GM19035 (cell line): ENCODE measurements at regions not wholly inside any gene's neighbourhood (a gene's known extent, or its start where the extent isn't known, plus 50 kb on each side); places are given as distances from the start of the nearest gene placed in this dataset.

Experiments
- ATAC-seq: cut with Tn5 transposase; IDR thresholded peaks from one replicate; pipeline ENCODE4 v1.9.1; 2021; ENCODE audit not compliant: unreplicated experiment

- ATAC-seq, result no peak
These were observed 405.8 kb downstream of the DUSP10 start for GRCh38 chr1:221336126-221336525.

- ATAC-seq, result no peak
These were observed 404.8 kb downstream of the DUSP10 start for GRCh38 chr1:221337106-221337505.

- no peak for ATAC-seq
These were observed 398.8 kb downstream of the DUSP10 start for GRCh38 chr1:221343136-221343535.

- ATAC-seq, result no peak
These were observed 398.3 kb downstream of the DUSP10 start for GRCh38 chr1:221343607-221344006.

GRCh38 chr1:221344693-221345092 is 397.2 kb downstream of the DUSP10 start:
- ATAC-seq, result no peak

DNA sequence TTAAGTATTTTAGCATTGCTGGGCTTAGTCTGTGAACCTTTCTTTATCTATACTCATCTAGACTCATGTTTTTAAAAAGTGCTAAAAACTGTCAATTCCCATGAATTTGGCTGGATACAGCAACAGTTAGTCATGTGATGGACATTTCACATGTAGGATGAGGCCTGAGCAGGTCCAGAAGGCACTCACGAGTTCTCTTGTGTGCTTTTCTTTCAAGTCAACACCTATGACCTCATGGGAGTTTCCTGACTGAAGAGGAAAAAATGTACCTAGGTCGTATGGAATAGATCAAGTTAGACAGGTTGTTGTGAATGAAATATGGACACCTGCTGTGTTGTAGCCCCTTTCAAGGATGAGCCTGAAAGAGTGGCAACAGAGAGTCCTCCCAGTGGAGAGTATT is 394.2 kb downstream of the DUSP10 start:
- ATAC-seq, result no peak

DNA sequence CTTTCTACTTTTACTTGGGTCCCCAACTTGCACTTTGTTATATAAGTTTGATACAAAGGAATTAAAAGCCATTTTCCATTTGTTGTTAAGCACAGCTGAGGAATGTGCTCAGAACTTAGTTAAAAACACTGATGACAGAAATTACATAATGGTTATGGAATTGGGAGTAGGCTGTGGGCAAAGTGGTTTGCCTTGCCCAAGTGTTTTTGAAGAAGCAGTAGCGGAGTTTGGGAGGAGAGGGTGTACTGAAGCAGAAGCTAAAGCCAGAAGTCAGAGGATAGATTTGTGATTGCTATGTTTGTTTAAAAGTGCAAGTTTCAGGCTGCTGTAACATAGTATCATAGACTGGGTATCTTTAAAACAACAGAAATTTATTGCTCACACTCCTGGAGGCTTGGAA is 391.8 kb downstream of the DUSP10 start:
- ATAC-seq, result no peak

DNA sequence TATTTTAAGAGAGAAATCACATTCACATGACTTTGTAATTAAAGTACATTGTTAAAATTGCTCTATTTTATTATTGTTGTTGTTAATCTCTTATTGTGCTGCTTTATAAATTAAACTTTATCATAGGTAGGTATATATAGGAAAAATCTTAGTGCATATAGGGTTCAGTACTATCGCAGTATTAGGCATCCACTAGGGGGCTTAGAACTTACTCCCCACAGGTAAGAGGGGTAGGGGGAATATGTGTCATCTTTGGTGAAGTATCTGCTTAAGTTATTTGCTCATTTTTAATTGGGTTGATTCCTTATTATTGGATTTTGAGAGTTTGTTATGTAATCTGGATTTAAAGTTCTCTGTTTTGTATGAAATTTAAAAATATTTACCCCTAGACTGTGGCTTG is 385.2 kb downstream of the DUSP10 start:
- ATAC-seq, result no peak

DNA sequence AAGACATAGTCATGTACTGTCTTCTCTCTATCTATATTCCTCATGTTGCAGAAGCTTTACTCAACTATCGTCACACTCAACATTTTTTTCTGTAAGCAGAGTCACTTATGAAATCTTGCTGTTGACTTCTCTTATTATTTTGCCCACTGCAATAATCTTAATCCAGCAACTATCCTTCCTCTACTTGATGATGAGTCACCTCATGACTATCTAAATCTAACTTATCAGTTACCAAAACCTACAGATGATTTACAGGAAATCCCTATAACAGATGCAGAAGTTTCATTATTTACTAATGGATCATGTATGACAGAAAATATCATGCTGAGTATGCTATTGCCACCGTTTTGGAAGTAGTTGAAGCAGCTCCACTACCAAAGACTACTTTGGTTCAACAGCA is 378.9 kb downstream of the DUSP10 start:
- no peak for ATAC-seq

GRCh38 chr1:221366495-221367110 is 375.3 kb downstream of the DUSP10 start:
- ATAC-seq, result no peak

- no peak for ATAC-seq
These were observed 370.2 kb downstream of the DUSP10 start for GRCh38 chr1:221371705-221372104.

DNA sequence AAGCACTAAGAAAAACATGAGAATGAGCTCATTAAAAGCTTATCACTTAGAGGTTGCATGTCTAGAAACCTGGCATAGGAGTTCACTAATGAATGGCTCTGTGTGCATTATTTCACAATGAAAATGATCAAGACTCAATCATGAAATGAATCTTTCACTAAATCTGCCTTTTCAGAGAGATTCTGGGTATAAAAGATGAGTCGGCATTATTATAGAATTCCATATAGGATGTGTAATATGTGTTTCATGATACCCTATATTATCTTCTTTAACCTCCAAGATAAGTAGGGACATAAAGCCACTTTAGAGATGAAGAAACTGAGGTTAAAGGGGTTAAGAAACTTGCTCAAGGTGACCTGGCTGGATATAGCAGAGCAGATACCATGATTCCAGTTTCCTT is 368.1 kb downstream of the DUSP10 start:
- no peak for ATAC-seq

DNA sequence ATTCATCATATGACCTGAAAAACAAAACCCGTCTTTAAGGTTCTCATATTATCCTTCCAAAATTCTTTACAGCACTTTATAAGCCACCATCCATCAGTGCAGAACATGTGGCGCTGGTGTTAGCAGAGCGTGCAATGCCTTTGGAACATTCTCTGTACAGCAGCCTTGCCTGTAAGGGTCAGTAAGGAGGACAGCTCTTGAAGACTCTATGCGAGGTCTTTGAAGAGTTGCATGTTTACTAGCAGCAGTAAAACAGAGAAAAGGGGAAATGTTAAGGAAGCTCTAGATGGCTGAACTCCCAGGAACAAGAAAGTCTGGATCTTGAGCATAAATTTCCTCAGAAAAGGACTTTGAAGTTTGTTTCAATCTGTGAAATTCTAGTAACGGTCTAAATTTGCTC is 365.6 kb downstream of the DUSP10 start:
- no peak for ATAC-seq

GRCh38 chr1:221381910-221382623 is 359.8 kb downstream of the DUSP10 start:
- no peak for ATAC-seq

DNA sequence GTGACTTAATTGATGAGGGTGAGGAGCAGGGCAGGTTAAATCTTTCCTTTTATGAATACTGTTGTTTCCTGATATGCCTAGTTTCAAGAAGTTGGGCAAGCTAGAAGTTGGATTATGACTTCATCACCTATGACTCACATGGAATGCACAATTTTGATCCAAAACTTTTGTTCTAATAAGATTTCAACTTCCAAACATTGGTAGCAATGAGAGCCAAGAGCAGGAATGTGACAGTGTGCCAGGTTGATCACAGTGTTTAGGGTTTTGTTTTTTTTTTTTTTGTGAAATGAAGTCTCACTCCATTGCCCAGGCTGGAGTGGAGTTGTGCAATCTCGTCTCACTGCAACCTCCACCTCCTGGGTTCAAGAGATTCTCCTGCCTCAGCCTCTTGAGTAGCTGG is 349.4 kb downstream of the DUSP10 start:
- no peak for ATAC-seq

DNA sequence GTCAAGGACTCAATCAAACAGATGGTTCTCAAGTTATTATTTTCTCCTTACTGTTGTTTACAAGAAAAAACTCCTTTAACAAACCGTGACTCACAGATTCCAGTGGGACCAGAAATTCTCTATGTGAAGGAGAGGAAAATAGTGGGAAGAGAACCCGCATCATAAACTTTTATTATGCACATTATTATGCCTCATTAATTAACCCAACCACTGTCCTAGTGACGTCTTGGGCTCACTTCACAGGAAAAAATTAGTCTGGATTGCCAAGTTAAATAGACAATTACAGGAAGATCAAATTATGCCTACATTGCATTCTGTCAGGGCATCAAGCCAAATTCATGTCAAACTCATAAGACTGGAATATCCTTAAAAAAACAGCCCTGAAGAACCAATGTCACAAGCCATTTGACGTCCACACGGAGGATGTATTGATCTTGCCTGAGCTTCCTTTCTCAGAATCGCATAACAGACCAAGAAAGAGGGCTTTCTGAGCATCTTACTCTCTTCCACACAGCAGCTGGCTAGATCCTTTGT is 347.8 kb downstream of the DUSP10 start:
- no peak for ATAC-seq

DNA sequence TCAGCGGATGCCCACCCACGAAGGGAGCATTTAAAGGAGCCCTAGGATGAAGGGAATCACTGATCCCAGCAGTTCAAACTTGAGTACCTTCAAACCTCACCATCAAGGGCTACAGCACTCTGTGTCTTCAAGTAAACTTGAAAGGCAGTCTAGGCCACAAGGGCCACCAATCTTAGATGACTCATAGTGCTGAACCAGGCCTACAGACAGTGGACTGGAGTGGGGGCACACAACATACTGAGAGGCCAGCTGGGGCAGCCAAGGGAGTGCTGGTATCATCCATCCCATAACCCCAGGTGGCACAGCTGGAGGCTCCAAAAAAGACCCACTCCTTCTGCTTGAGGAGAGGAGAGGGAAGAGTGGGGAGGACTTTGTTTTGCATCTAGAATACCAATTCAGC is 345.4 kb downstream of the DUSP10 start:
- no peak for ATAC-seq

DNA sequence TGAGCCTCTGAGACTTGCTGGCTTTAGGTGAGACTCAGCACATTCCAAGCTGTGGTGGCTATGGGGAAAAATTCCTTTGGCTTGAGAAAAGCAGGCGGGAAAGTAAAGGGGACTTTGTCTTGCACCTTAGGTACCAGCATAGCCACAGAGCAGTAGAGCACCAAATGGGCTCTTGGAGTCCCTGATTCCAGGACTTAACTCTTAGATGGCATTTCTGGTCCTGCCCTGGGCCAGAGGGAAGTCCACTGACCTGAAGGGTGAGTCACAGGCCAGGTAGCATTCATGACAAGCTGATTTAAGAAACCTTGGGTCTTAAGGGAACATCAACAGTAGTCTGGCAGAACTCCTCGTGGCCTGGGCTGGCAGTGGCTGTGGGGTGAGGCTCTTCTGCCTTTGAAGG is 344.7 kb downstream of the DUSP10 start:
- no peak for ATAC-seq

GRCh38 chr1:221397606-221398005 is 344.3 kb downstream of the DUSP10 start:
- no peak for ATAC-seq

DNA sequence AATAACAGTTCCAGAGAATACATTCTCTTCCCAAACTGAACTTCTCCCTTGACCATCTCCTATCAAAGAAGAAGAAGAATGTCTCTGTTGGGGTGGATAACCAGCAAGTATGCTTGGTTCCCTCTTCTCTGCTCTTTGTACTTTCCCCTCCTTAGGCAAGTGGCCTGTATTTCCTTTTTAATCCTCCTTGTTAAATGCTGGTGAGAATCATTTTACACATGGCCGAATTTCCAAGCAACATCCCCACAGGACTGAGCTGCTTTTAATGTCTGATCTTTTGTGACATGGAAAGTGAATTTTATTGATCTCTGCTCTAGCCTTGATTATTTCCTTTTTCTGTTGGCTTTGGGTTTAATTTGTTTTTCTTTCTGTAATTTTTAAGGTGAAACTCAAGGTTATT is 336.7 kb downstream of the DUSP10 start:
- ATAC-seq, result no peak

DNA sequence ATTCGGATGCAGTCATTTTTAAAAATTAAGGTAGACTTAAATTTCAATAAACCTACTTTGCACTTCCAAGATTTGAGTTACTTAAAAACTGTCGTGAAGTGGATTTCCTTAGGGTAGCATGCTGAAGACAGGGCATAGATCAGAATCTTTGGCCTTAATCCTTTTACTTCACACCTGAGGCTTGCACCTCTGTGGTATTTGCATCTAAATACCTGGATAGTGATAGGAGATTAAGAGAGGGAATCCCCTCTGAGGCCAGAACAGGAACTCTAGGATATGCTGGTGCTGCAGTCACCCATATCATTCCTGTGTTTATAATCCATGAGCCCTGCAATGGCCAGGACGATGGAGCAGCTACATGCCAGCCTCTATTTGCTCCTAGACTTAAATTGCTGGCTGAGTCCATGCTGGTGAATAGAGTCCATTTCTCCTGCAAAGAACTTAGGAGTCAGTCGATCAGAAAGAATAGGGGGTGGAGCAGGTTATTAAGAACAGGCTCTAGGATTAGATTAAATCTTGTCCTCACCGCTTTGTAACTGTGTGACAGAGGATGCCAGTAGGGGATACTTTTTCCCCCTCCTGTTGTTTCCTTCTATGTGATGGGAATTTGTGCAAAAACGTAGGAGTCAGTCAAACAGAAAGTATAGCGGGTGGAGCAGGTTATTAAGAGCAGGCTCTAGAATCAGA is 333.6 kb downstream of the DUSP10 start:
- ATAC-seq, result no peak

GRCh38 chr1:221411283-221411682 is 330.6 kb downstream of the DUSP10 start:
- ATAC-seq, result no peak
